Astrocyte (in vitro differentiated cells and primary cell): ENCODE measurements at regions not wholly inside any gene's neighbourhood (a gene's known extent, or its start where the extent isn't known, plus 50 kb on each side); places are given as distances from the start of the nearest gene placed in this dataset.

Experiments
- DNase-seq: peaks from one replicate; pipeline ENCODE4 v3.0.0-alpha.2; 2010; ENCODE audit warnings: low read depth
- FAIRE-seq: peaks from 2 replicates; lab custom pipeline; 2011; peaks lifted over from hg19 to GRCh38; lab: Jason Lieb, UNC
- H2AFZ ChIP-seq: 2 replicates; pipeline ENCODE4 v1.6.0; 2012; ENCODE audit warnings: low read depth, low read length, inconsistent platforms
- H3K27ac ChIP-seq: 2 replicates; pipeline ENCODE4 v1.5.1; 2011; ENCODE audit warnings: low read depth, low read length, inconsistent platforms
- H3K27me3 ChIP-seq: 2 replicates; pipeline ENCODE4 v1.6.0; 2011; ENCODE audit warnings: low read length, inconsistent platforms; ENCODE audit not compliant: insufficient read depth
- H3K36me3 ChIP-seq: 2 replicates; pipeline ENCODE4 v1.5.1; 2011; ENCODE audit warnings: low read length, inconsistent platforms; ENCODE audit not compliant: insufficient read depth
- H3K4me1 ChIP-seq: 2 replicates; pipeline ENCODE4 v1.5.1; 2011; ENCODE audit warnings: low read length, inconsistent platforms; ENCODE audit not compliant: insufficient read depth
- H3K4me2 ChIP-seq: 2 replicates; pipeline ENCODE4 v1.6.0; 2012; ENCODE audit warnings: low read length, inconsistent platforms
- H3K4me3 ChIP-seq: 2 replicates; pipeline ENCODE4 v1.5.1; 2011; ENCODE audit warnings: low read depth, mild to moderate bottlenecking, low read length, inconsistent platforms; ENCODE audit not compliant: insufficient read depth
- H3K79me2 ChIP-seq: 2 replicates; pipeline ENCODE4 v1.6.0; 2012; ENCODE audit warnings: mild to moderate bottlenecking, low read length, inconsistent platforms; ENCODE audit not compliant: insufficient read depth
- H3K9ac ChIP-seq: 2 replicates; pipeline ENCODE4 v1.6.0; 2012; ENCODE audit warnings: mild to moderate bottlenecking, low read length, inconsistent platforms
- H3K9me3 ChIP-seq: 2 replicates; pipeline ENCODE4 v1.5.1; 2012; ENCODE audit warnings: low read depth, mild to moderate bottlenecking, low read length, inconsistent platforms; ENCODE audit not compliant: insufficient read depth
- H4K20me1 ChIP-seq: 2 replicates; pipeline ENCODE4 v1.6.0; 2012; ENCODE audit warnings: low read length, inconsistent platforms; ENCODE audit not compliant: insufficient read depth
- H3K27ac Mint-ChIP-seq: one replicate; pipeline ENCODE4 v1.8.0; 2021; ENCODE audit warnings: mild to moderate bottlenecking, mixed read lengths; ENCODE audit not compliant: unreplicated experiment
- H3K27me3 Mint-ChIP-seq: one replicate; pipeline ENCODE4 v1.8.0; 2021; ENCODE audit warnings: low read depth, mixed read lengths; ENCODE audit not compliant: unreplicated experiment
- H3K36me3 Mint-ChIP-seq: one replicate; pipeline ENCODE4 v1.8.0; 2021; ENCODE audit warnings: low read depth, mixed read lengths; ENCODE audit not compliant: unreplicated experiment
- H3K4me1 Mint-ChIP-seq: one replicate; pipeline ENCODE4 v1.8.0; 2021; ENCODE audit warnings: low read depth, mixed read lengths; ENCODE audit not compliant: unreplicated experiment
- H3K4me3 Mint-ChIP-seq: one replicate; pipeline ENCODE4 v1.8.0; 2021; ENCODE audit warnings: mild to moderate bottlenecking, moderate library complexity, mixed read lengths; ENCODE audit not compliant: unreplicated experiment
- H3K9me3 Mint-ChIP-seq: one replicate; pipeline ENCODE4 v1.8.0; 2021; ENCODE audit warnings: mild to moderate bottlenecking, mixed read lengths; ENCODE audit not compliant: unreplicated experiment
- EZH2 ChIP-seq: IDR thresholded peaks from 2 replicates; pipeline ENCODE4 v1.6.1; 2012; ENCODE audit warnings: mild to moderate bottlenecking, low read length, inconsistent platforms; ENCODE audit not compliant: insufficient read depth
- TF ChIP-seq, protein P1 (sequence below): IDR thresholded peaks from 2 replicates; pipeline ENCODE4 v1.5.1; 2011; ENCODE audit warnings: low read depth, mild to moderate bottlenecking, inconsistent platforms, low read length, moderate library complexity; ENCODE audit not compliant: insufficient read depth

DNA sequence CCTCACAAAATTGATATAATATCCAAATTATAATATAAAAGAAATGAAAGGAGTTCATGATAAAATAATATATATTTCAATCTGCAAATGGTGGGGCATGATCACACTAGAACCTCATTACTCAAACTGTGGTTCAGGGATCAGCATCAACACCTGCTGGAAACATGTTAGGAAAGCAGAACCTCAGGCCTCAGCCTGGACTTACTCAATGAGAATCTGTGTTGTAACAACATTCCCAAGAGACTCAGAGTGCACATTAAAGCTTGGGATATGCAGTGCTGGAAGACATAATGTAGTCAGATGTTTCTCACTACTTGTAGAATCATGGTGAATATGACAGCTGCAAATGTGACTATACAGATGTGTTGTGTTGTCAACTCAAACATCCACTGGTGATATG lies 81.7 kb upstream of the ITPRID1 start:
- no peaks in the 10 kb centered on the region for H3K9me3 ChIP-seq
- peaks cover 21% of the 10 kb centered on the region for H3K4me1 Mint-ChIP-seq
- H3K4me3 ChIP-seq, result no peak overlapping the region
- H3K4me2 ChIP-seq, result no peak overlapping the region
- peak overlapping the region; percentile 94 for H3K27ac Mint-ChIP-seq
- no peak overlapping the region for H2AFZ ChIP-seq
- DNase-seq (no peak), FAIRE-seq (no peak)
- H3K27me3 ChIP-seq, result no peaks in the 10 kb centered on the region
- H4K20me1 ChIP-seq, result no peaks in the 10 kb centered on the region
- H3K9me3 Mint-ChIP-seq, result no peaks in the 10 kb centered on the region
- H3K4me1 ChIP-seq, result peaks cover 5% of the 10 kb centered on the region
- H3K36me3 ChIP-seq, result no peaks in the 10 kb centered on the region
- H3K27ac ChIP-seq, result no peak overlapping the region
- H3K9ac ChIP-seq, result no peak overlapping the region
- H3K27me3 Mint-ChIP-seq, result no peaks in the 10 kb centered on the region
- no peak for TF ChIP-seq EZH2
- TF ChIP-seq, protein P1, sequence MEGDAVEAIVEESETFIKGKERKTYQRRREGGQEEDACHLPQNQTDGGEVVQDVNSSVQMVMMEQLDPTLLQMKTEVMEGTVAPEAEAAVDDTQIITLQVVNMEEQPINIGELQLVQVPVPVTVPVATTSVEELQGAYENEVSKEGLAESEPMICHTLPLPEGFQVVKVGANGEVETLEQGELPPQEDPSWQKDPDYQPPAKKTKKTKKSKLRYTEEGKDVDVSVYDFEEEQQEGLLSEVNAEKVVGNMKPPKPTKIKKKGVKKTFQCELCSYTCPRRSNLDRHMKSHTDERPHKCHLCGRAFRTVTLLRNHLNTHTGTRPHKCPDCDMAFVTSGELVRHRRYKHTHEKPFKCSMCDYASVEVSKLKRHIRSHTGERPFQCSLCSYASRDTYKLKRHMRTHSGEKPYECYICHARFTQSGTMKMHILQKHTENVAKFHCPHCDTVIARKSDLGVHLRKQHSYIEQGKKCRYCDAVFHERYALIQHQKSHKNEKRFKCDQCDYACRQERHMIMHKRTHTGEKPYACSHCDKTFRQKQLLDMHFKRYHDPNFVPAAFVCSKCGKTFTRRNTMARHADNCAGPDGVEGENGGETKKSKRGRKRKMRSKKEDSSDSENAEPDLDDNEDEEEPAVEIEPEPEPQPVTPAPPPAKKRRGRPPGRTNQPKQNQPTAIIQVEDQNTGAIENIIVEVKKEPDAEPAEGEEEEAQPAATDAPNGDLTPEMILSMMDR, result no peak
- no peak overlapping the region for H3K4me3 Mint-ChIP-seq
- no peaks in the 10 kb centered on the region for H3K79me2 ChIP-seq
- no peaks in the 10 kb centered on the region for H3K36me3 Mint-ChIP-seq

DNA sequence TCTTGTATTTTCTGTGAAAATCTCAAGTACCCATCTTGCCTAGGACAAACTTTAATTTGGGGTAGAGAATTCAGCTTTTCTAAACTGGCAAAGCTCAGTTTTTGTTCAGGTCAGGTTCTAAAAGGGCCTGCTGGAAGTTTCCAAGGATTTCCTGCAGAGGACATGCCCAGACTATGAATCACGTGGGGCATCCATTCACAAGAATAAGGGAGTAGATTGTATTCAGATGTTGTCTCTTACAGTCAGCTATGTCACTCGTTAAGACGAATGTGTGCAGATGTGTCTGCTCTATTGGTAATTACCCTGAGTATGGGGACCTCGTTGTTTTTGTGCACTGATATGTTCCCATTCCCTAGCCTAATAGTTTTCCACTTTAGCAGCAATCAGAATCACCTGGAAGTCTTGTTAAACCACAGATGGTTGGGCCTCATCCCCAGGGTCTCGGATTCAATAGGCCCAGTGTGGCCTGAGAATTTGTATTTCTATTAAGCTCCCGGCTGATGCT lies 81.0 kb upstream of the ITPRID1 start:
- H3K27me3 Mint-ChIP-seq, result no peaks in the 10 kb centered on the region

More for the DNA sequence above, 81.0 kb upstream of the ITPRID1 start:
- no peak overlapping the region for H3K4me3 Mint-ChIP-seq
- no peaks in the 10 kb centered on the region for H3K79me2 ChIP-seq
- peaks cover 20% of the 10 kb centered on the region for H3K4me1 Mint-ChIP-seq
- no peaks in the 10 kb centered on the region for H4K20me1 ChIP-seq
- no peak overlapping the region for H3K4me3 ChIP-seq
- H2AFZ ChIP-seq, result peak overlapping the region; percentile 43
- peaks cover 5% of the 10 kb centered on the region for H3K4me1 ChIP-seq
- H3K36me3 Mint-ChIP-seq, result no peaks in the 10 kb centered on the region
- peak overlapping the region; percentile 94 for H3K27ac Mint-ChIP-seq
- no peaks in the 10 kb centered on the region for H3K36me3 ChIP-seq
- H3K9me3 ChIP-seq, result no peaks in the 10 kb centered on the region
- no peak for FAIRE-seq
- H3K27ac ChIP-seq, result no peak overlapping the region
- no peaks in the 10 kb centered on the region for H3K27me3 ChIP-seq
- DNase-seq, result peak; percentile 54
- no peak overlapping the region for H3K9ac ChIP-seq
- TF ChIP-seq, protein P1, result no peak
- TF ChIP-seq EZH2, result no peak
- H3K9me3 Mint-ChIP-seq, result peaks cover 2% of the 10 kb centered on the region
- no peak overlapping the region for H3K4me2 ChIP-seq
